H1 (cell line): ENCODE measurements at regions not wholly inside any gene's neighbourhood (a gene's known extent, or its start where the extent isn't known, plus 50 kb on each side); places are given as distances from the start of the nearest gene placed in this dataset.

Experiments
- CREB1 ChIP-seq: IDR thresholded peaks from 2 replicates; pipeline ENCODE4 v1.6.1; 2012; ENCODE audit warnings: inconsistent platforms
- JUND ChIP-seq: IDR thresholded peaks from 2 replicates; pipeline ENCODE4 v1.6.1; 2011; ENCODE audit warnings: mild to moderate bottlenecking, improper control_type of control experiment, low read length
- SIRT6 ChIP-seq: IDR thresholded peaks from one replicate; pipeline ENCODE4 v1.7.1; 2012; ENCODE audit warnings: low read length, inconsistent platforms
- YY1 ChIP-seq: IDR thresholded peaks from 2 replicates; pipeline ENCODE4 v1.6.1; 2011; ENCODE audit warnings: low read depth, mild to moderate bottlenecking, low read length
- TF ChIP-seq, protein P1 (sequence below), 3 experiments: IDR thresholded peaks; 1 replicate in 2 of 3; 2 replicates in 1 of 3; pipeline versions ENCODE4 v1.5.1 to v1.6.1; 2011; ENCODE audit warnings: low read length in 3 of 3, mild to moderate bottlenecking in 3 of 3, inconsistent platforms in 2 of 3, low read depth in 1 of 3, moderate library complexity in 1 of 3; ENCODE audit not compliant: insufficient read depth in 1 of 3; ENCODE audit errors: control extremely low read depth in 1 of 3

DNA sequence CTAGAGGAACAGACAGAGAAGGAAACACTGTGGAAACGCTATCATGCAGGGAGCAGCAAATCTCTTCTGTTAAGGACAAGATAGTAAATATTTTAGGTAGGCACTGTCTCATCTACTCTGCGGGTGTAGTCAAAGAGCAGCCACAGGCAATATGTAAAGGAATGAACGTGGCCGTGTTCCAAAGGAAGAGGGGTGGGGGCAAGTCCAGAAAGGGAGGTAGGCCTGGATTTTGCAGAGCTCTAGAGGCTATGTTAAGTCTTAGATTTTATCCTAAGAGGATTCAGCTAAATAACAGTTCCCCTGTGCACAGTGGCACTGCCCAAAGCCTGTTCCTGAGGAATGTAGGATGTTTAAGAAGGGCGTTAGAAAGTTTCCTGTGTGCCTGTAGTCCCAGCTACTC is 161.6 kb downstream of the ACTL7B start:
- no peak for TF ChIP-seq YY1
- TF ChIP-seq, protein P1, sequence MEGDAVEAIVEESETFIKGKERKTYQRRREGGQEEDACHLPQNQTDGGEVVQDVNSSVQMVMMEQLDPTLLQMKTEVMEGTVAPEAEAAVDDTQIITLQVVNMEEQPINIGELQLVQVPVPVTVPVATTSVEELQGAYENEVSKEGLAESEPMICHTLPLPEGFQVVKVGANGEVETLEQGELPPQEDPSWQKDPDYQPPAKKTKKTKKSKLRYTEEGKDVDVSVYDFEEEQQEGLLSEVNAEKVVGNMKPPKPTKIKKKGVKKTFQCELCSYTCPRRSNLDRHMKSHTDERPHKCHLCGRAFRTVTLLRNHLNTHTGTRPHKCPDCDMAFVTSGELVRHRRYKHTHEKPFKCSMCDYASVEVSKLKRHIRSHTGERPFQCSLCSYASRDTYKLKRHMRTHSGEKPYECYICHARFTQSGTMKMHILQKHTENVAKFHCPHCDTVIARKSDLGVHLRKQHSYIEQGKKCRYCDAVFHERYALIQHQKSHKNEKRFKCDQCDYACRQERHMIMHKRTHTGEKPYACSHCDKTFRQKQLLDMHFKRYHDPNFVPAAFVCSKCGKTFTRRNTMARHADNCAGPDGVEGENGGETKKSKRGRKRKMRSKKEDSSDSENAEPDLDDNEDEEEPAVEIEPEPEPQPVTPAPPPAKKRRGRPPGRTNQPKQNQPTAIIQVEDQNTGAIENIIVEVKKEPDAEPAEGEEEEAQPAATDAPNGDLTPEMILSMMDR (IDR thresholded peaks at IDR 0.05; ENCODE audit: control extremely low read depth in 1 of 3, insufficient read depth in 1 of 3, low read depth in 1 of 3, low read length in 3 of 3): no peak
- TF ChIP-seq SIRT6: no peak
- TF ChIP-seq JUND: no peak
- no peak for TF ChIP-seq CREB1
